Activated naive CD4-positive, alpha-beta T cell treated with anti-CD3 and anti-CD28 coated beads for 36 hours (primary cell): ENCODE measurements at regions not wholly inside any gene's neighbourhood (a gene's known extent, or its start where the extent isn't known, plus 50 kb on each side); places are given as distances from the start of the nearest gene placed in this dataset.

Experiments
- CTCF ChIA-PET: fragments of 350-600 bp; sonication (Branson Sonifier 250); formaldehyde crosslinking; loops from one replicate; lab custom pipeline; 2021; ENCODE audit warnings: antibody characterized with exemption; lab: Charles Lee
- DNase-seq: peaks from one replicate; pipeline ENCODE4 v3.0.0-alpha.2; 2020
- H3K27ac Mint-ChIP-seq: one replicate; pipeline ENCODE4 v1.8.0; 2021; ENCODE audit warnings: mild to moderate bottlenecking, mixed read lengths
- H3K27me3 Mint-ChIP-seq: one replicate; pipeline ENCODE4 v1.8.0; 2021; ENCODE audit warnings: low read depth, mixed read lengths
- H3K36me3 Mint-ChIP-seq: one replicate; pipeline ENCODE4 v1.8.0; 2021; ENCODE audit warnings: low read depth, mixed read lengths
- H3K4me1 Mint-ChIP-seq: one replicate; pipeline ENCODE4 v1.8.0; 2021; ENCODE audit warnings: low read depth, mixed read lengths
- H3K4me3 Mint-ChIP-seq: one replicate; pipeline ENCODE4 v1.8.0; 2021; ENCODE audit warnings: mild to moderate bottlenecking, moderate library complexity, mixed read lengths
- H3K9me3 Mint-ChIP-seq: one replicate; pipeline ENCODE4 v1.8.0; 2021; ENCODE audit warnings: mixed read lengths
- intact Hi-C: fragments of 100-400 bp; cut with micrococcal nuclease; formaldehyde crosslinking; loops from one replicate; pipeline ENCODE4 v1.15.1; 2023

GRCh38 chr2:176557821-176558220 lies 288.6 kb downstream of the MTX2 start:
- H3K27me3 Mint-ChIP-seq = peaks cover 49% of the 10 kb centered on the region
- no peak overlapping the region for H3K4me3 Mint-ChIP-seq
- CTCF ChIA-PET = no interaction called here
- H3K9me3 Mint-ChIP-seq = no peaks in the 10 kb centered on the region
- intact Hi-C loops = no loop called here
- no peaks in the 10 kb centered on the region for H3K36me3 Mint-ChIP-seq
- peaks cover 12% of the 10 kb centered on the region for H3K4me1 Mint-ChIP-seq
- no peak for DNase-seq
- no peak overlapping the region for H3K27ac Mint-ChIP-seq

GRCh38 chr2:176558574-176559140 lies 289.4 kb downstream of the MTX2 start:
- DNase-seq = no peak
- intact Hi-C loops = no loop called here
- H3K9me3 Mint-ChIP-seq = no peaks in the 10 kb centered on the region
- H3K4me1 Mint-ChIP-seq = peaks cover 10% of the 10 kb centered on the region
- no peak overlapping the region for H3K4me3 Mint-ChIP-seq
- peaks cover 53% of the 10 kb centered on the region for H3K27me3 Mint-ChIP-seq
- CTCF ChIA-PET = interaction anchor here (1.1 kb wide), 1 partner anchor 103 kb away, joined by 3 read pairs; no protein-coding TSS in a partner anchor
- H3K36me3 Mint-ChIP-seq = no peaks in the 10 kb centered on the region
- H3K27ac Mint-ChIP-seq = no peak overlapping the region

- H3K27me3 Mint-ChIP-seq = peaks cover 47% of the 10 kb centered on the region
- no peak overlapping the region for H3K4me3 Mint-ChIP-seq
- DNase-seq = no peak
- CTCF ChIA-PET = interaction anchor here (0.7 kb wide), 1 partner anchor 100 kb away, joined by 3 read pairs; no protein-coding TSS in a partner anchor
- H3K36me3 Mint-ChIP-seq = no peaks in the 10 kb centered on the region
- no peaks in the 10 kb centered on the region for H3K9me3 Mint-ChIP-seq
- H3K27ac Mint-ChIP-seq = no peak overlapping the region
- intact Hi-C loops = no loop called here
- H3K4me1 Mint-ChIP-seq = no peaks in the 10 kb centered on the region
Observed at GRCh38 chr2:176560296-176560695, 291.1 kb downstream of the MTX2 start.

GRCh38 chr2:176561706-176562105 lies 292.5 kb downstream of the MTX2 start:
- Mint-ChIP-seq H3K27ac (no peak overlapping the region), H3K4me1 (no peaks in the 10 kb centered on the region), H3K36me3 (no peaks in the 10 kb centered on the region), H3K9me3 (no peaks in the 10 kb centered on the region), H3K27me3 (peaks cover 43% of the 10 kb centered on the region), H3K4me3 (no peak overlapping the region)
- intact Hi-C loops = no loop called here
- no peak for DNase-seq
- CTCF ChIA-PET = interaction anchor here (1.3 kb wide), 1 partner anchor 65 kb away, joined by 5 read pairs; no protein-coding TSS in a partner anchor

GRCh38 chr2:176562359-176563078 lies 293.3 kb downstream of the MTX2 start:
- Mint-ChIP-seq H3K27ac (no peak overlapping the region), H3K36me3 (no peaks in the 10 kb centered on the region), H3K4me3 (no peak overlapping the region), H3K9me3 (no peaks in the 10 kb centered on the region), H3K27me3 (peaks cover 35% of the 10 kb centered on the region), H3K4me1 (no peaks in the 10 kb centered on the region)
- CTCF ChIA-PET = no interaction called here
- intact Hi-C loops = no loop called here
- no peak for DNase-seq

- intact Hi-C loops = no loop called here
- H3K27me3 Mint-ChIP-seq = peaks cover 26% of the 10 kb centered on the region
- H3K9me3 Mint-ChIP-seq = no peaks in the 10 kb centered on the region
- no peak overlapping the region for H3K27ac Mint-ChIP-seq
- CTCF ChIA-PET = no interaction called here
- DNase-seq = no peak
- no peaks in the 10 kb centered on the region for H3K4me1 Mint-ChIP-seq
- no peak overlapping the region for H3K4me3 Mint-ChIP-seq
- no peaks in the 10 kb centered on the region for H3K36me3 Mint-ChIP-seq
Observed at GRCh38 chr2:176565641-176566323, 296.5 kb downstream of the MTX2 start.

GRCh38 chr2:176566496-176566895 lies 297.3 kb downstream of the MTX2 start:
- H3K4me3 Mint-ChIP-seq = no peak overlapping the region
- DNase-seq = no peak
- H3K27me3 Mint-ChIP-seq = peaks cover 23% of the 10 kb centered on the region
- no peak overlapping the region for H3K27ac Mint-ChIP-seq
- H3K36me3 Mint-ChIP-seq = no peaks in the 10 kb centered on the region
- intact Hi-C loops = no loop called here
- H3K4me1 Mint-ChIP-seq = no peaks in the 10 kb centered on the region
- CTCF ChIA-PET = interaction anchor here (0.7 to 1.1 kb wide), 2 partner anchors 12 to 31 kb away, joined by 3 to 4 read pairs; no protein-coding TSS in a partner anchor
- no peaks in the 10 kb centered on the region for H3K9me3 Mint-ChIP-seq

- CTCF ChIA-PET = interaction anchor here (0.7 to 1.1 kb wide), 2 partner anchors 12 to 30 kb away, joined by 3 to 4 read pairs; no protein-coding TSS in a partner anchor
Observed at GRCh38 chr2:176566961-176567360, 297.7 kb downstream of the MTX2 start.

GRCh38 chr2:176567361-176567760 lies 298.1 kb downstream of the MTX2 start:
- no peaks in the 10 kb centered on the region for H3K9me3 Mint-ChIP-seq
- intact Hi-C loops = no loop called here
- H3K4me3 Mint-ChIP-seq = no peak overlapping the region
- CTCF ChIA-PET = interaction anchor here (1.1 kb wide), 1 partner anchor 13 kb away, joined by 4 read pairs; no protein-coding TSS in a partner anchor
- no peak for DNase-seq
- no peaks in the 10 kb centered on the region for H3K4me1 Mint-ChIP-seq
- H3K27ac Mint-ChIP-seq = no peak overlapping the region
- peaks cover 23% of the 10 kb centered on the region for H3K27me3 Mint-ChIP-seq
- H3K36me3 Mint-ChIP-seq = no peaks in the 10 kb centered on the region

More at GRCh38 chr2:176566961-176567360, 297.7 kb downstream of the MTX2 start:
- Mint-ChIP-seq H3K27ac (no peak overlapping the region), H3K4me1 (no peaks in the 10 kb centered on the region), H3K36me3 (no peaks in the 10 kb centered on the region), H3K4me3 (no peak overlapping the region), H3K9me3 (no peaks in the 10 kb centered on the region), H3K27me3 (peaks cover 23% of the 10 kb centered on the region)
- DNase-seq = no peak
- intact Hi-C loops = no loop called here

- DNase-seq = no peak
- CTCF ChIA-PET = interaction anchor here (1.8 kb wide), 1 partner anchor 15 kb away, joined by 5 read pairs; no protein-coding TSS in a partner anchor
- Mint-ChIP-seq H3K27ac (no peak overlapping the region), H3K4me3 (no peak overlapping the region), H3K27me3 (peaks cover 19% of the 10 kb centered on the region), H3K36me3 (no peaks in the 10 kb centered on the region), H3K9me3 (no peaks in the 10 kb centered on the region), H3K4me1 (no peaks in the 10 kb centered on the region)
- intact Hi-C loops = no loop called here
Observed at GRCh38 chr2:176569574-176569973, 300.3 kb downstream of the MTX2 start.

- no peaks in the 10 kb centered on the region for H3K36me3 Mint-ChIP-seq
- H3K9me3 Mint-ChIP-seq = peaks cover 1% of the 10 kb centered on the region
- no peak overlapping the region for H3K4me3 Mint-ChIP-seq
- CTCF ChIA-PET = interaction anchor here (0.5 to 1.3 kb wide), 3 partner anchors 10 to 1176 kb away, joined by 3 read pairs; no protein-coding TSS in a partner anchor
- H3K27ac Mint-ChIP-seq = no peak overlapping the region
- peaks cover 21% of the 10 kb centered on the region for H3K27me3 Mint-ChIP-seq
- intact Hi-C loops = no loop called here
- DNase-seq = no peak
- H3K4me1 Mint-ChIP-seq = no peaks in the 10 kb centered on the region
Observed at GRCh38 chr2:176573612-176574483, 304.6 kb downstream of the MTX2 start.
